HFFc6 (cell line): ENCODE measurements at regions not wholly inside any gene's neighbourhood (a gene's known extent, or its start where the extent isn't known, plus 50 kb on each side); places are given as distances from the start of the nearest gene placed in this dataset.

Experiments
- DNase-seq: peaks from one replicate; pipeline ENCODE4 v3.0.0-alpha.2; 2018
- H3K27ac Mint-ChIP-seq: 2 replicates; pipeline ENCODE4 v1.8.0; 2020; ENCODE audit warnings: mild to moderate bottlenecking, mixed read lengths
- H3K27me3 Mint-ChIP-seq: 2 replicates; pipeline ENCODE4 v1.8.0; 2021; ENCODE audit warnings: mild to moderate bottlenecking, moderate library complexity, mixed read lengths; ENCODE audit not compliant: insufficient read depth
- H3K36me3 Mint-ChIP-seq: 2 replicates; pipeline ENCODE4 v1.8.0; 2021; ENCODE audit warnings: low read depth, mixed read lengths
- H3K4me1 Mint-ChIP-seq: 2 replicates; pipeline ENCODE4 v1.8.0; 2020; ENCODE audit warnings: low read depth, mixed read lengths
- H3K4me3 Mint-ChIP-seq: 2 replicates; pipeline ENCODE4 v1.8.0; 2020; ENCODE audit warnings: mild to moderate bottlenecking, moderate library complexity, mixed read lengths
- H3K9me3 Mint-ChIP-seq: 2 replicates; pipeline ENCODE4 v1.8.0; 2020; ENCODE audit warnings: mild to moderate bottlenecking, mixed read lengths
- TF ChIP-seq, protein P1 (sequence below): fragments of 200-600 bp; sonication (generic); IDR thresholded peaks from 2 replicates; pipeline ENCODE4 v1.5.0; 2021; ENCODE audit warnings: antibody characterized with exemption, mild to moderate bottlenecking

DNA sequence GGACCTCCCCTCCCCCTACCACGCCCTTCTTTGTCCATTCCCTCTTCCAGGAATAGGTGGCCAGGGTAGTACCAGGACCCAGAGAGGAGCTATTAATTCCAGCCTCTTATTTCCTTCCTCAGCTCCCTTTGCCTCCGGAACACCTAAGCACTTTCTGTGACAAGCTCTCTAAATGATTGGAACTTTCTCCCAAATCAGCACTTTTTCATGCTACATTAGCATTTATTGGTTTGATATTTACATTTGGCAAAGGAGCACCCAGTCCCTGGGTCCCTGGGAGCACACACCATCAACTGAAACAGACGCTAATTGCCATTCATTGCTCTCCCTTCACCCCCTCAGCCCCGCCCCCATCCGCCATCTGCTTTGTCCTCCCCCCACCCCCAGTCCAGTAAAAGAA, 182.0 kb upstream of the BCOR start:
- Mint-ChIP-seq H3K4me1 (no peaks in the 10 kb centered on the region), H3K27me3 (no peaks in the 10 kb centered on the region; the same call in 1 of the 2 replicates), H3K9me3 (no peaks in the 10 kb centered on the region; the same call in 1 of the 2 replicates), H3K4me3 (no peak overlapping the region), H3K27ac (no peak overlapping the region), H3K36me3 (no peaks in the 10 kb centered on the region)
- no peak for DNase-seq
- TF ChIP-seq, protein P1, sequence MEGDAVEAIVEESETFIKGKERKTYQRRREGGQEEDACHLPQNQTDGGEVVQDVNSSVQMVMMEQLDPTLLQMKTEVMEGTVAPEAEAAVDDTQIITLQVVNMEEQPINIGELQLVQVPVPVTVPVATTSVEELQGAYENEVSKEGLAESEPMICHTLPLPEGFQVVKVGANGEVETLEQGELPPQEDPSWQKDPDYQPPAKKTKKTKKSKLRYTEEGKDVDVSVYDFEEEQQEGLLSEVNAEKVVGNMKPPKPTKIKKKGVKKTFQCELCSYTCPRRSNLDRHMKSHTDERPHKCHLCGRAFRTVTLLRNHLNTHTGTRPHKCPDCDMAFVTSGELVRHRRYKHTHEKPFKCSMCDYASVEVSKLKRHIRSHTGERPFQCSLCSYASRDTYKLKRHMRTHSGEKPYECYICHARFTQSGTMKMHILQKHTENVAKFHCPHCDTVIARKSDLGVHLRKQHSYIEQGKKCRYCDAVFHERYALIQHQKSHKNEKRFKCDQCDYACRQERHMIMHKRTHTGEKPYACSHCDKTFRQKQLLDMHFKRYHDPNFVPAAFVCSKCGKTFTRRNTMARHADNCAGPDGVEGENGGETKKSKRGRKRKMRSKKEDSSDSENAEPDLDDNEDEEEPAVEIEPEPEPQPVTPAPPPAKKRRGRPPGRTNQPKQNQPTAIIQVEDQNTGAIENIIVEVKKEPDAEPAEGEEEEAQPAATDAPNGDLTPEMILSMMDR, result no peak

DNA sequence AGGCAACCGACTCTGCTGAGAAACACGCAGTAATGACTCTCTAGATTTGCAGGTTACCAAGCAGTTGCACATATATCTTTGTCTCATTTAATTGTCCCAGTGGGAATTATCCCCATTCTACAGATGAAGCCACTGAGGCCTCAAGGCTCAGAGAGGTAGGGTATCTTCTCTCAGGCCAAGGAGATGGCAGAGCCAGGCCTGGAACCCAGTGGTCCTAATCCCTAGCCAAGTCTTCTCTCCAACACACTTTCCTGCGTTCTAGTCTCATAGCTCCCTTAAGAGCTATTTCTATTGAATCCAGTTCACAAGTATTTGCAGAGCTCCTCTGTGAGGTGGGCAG, 181.3 kb upstream of the BCOR start:
- no peaks in the 10 kb centered on the region for H3K9me3 Mint-ChIP-seq
- TF ChIP-seq, protein P1, result no peak
- H3K4me1 Mint-ChIP-seq, result no peaks in the 10 kb centered on the region
- no peak overlapping the region for H3K27ac Mint-ChIP-seq
- no peak overlapping the region for H3K4me3 Mint-ChIP-seq
- no peaks in the 10 kb centered on the region for H3K36me3 Mint-ChIP-seq
- no peak for DNase-seq
- no peaks in the 10 kb centered on the region; the same call in 1 of the 2 replicates for H3K27me3 Mint-ChIP-seq

DNA sequence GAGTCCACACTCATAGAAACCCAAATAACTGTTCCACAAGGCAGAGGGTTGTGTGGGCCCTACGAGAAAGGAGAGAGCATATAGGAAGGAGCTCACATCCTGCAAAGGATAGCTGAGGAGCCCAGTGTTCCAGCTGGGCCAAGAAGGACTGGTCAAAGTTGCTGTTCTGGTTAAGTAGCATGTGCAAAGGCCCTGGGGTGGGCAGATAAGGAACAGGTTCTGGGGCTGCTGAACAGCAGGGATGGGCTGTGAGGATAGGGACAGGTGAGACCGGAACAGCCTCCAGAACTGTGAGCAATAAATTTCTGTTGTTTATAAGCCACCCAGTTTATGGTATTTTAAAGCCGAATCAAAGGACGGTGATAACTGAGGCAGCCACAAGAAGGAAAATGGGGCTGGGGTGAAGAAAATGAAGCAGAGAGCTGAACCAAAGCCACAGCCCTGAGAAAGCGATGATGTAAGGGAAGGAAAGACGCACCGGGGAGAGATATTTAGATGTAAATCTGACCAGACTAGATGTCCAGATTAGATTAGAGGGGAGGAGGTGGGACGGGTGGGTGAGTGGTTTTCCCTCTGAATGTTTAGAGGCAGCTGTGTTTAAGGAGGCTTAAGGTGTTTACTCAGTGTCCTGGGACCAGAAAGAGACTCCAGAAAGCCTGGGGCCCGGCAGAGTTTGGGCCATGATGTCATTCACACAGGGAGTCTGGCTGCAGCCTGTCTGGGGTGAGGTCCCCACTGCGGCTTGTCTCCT, 180.8 kb upstream of the BCOR start:
- H3K27me3 Mint-ChIP-seq, result no peaks in the 10 kb centered on the region; the same call in 1 of the 2 replicates
- H3K9me3 Mint-ChIP-seq, result no peaks in the 10 kb centered on the region
- TF ChIP-seq, protein P1, result no peak
- no peak for DNase-seq
- H3K4me3 Mint-ChIP-seq, result no peak overlapping the region
- H3K4me1 Mint-ChIP-seq, result no peaks in the 10 kb centered on the region
- H3K36me3 Mint-ChIP-seq, result no peaks in the 10 kb centered on the region
- H3K27ac Mint-ChIP-seq, result no peak overlapping the region

DNA sequence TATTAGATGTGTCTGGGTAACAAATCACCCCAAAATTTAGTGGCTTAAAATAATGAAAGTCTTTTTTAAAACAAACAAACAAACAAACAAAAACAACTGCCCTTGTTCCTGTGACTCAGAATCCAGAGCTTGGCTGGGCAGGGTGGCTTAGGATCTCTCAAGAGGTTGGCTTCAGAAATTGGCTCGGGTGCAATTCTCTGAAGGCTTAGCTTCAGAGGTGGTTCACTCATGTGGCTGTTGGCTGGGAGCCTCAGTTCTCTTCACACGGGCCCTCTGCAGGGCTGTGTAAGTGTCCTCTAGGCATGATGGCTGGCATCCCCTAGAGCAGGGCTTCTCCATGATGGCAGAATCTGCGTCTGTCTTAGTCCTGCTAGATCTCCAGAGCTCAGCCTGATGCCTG, 179.9 kb upstream of the BCOR start:
- no peaks in the 10 kb centered on the region for H3K9me3 Mint-ChIP-seq
- H3K36me3 Mint-ChIP-seq, result no peaks in the 10 kb centered on the region
- H3K4me1 Mint-ChIP-seq, result peaks cover 2% of the 10 kb centered on the region
- no peak overlapping the region for H3K27ac Mint-ChIP-seq
- no peak for DNase-seq
- H3K4me3 Mint-ChIP-seq, result no peak overlapping the region
- TF ChIP-seq, protein P1, result no peak
- H3K27me3 Mint-ChIP-seq, result no peaks in the 10 kb centered on the region; the same call in none of the 2 replicates

DNA sequence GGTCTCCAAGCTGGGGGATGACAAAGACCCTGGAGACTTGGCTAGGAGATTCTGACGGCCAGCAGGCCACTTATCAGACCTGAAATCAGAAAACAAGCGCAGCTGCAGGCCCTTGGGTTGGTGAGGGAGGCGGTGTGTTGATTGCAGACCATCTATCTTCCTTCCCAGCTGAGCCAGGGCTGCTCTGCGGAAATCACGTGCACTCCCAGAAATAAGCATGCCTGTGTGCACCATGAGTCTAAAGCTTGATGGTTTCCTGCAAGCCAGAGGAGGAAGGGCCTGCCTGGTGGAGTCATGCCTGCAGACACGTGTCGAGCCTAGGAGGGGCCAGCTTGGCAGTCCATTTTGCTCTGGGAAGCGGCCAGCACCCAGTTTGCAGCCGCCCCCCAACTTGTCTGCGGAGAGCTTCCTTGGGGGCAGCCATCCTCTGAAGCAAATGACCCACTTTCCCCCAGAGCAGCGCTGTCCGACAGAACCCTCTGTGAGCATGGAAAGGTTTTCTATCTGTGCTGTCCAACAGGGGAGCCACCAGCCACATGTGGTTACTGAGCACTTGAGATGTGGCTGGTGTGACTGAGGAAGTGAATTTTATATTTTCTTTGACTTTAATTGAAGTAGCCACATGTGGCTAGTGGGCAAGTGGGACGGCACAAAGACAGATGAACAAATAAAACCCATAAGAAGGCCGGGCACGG, 175.7 kb upstream of the BCOR start:
- H3K9me3 Mint-ChIP-seq, result no peaks in the 10 kb centered on the region
- H3K36me3 Mint-ChIP-seq, result no peaks in the 10 kb centered on the region
- TF ChIP-seq, protein P1, result no peak
- no peak for DNase-seq
- no peak overlapping the region for H3K27ac Mint-ChIP-seq
- peaks cover 10% of the 10 kb centered on the region for H3K4me1 Mint-ChIP-seq
- no peak overlapping the region for H3K4me3 Mint-ChIP-seq
- no peaks in the 10 kb centered on the region; the same call in 1 of the 2 replicates for H3K27me3 Mint-ChIP-seq
